ENCODE measurements at regions not wholly inside any gene's neighbourhood (a gene's known extent, or its start where the extent isn't known, plus 50 kb on each side); places are given as distances from the start of the nearest gene placed in this dataset.

DNA sequence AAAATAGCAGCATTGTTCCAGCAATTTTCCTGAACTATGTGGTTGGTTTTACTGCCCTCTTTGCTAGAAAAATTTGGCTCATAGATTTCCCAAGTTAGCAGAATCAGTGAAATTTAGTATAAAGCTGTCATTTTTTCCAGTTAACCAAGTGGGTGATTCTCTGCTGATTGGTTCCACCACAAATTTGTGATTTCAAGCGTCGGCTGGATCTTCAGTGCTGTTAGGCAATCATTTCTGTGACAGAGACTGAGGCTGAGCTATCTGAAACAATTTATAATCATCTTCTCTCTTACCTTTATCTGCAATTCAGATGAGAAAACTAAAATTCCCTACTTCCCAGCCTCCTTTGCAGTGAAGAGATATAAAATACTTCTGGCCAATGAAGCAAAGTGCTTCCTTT is 68.6 kb upstream of the OTUD4 start:
- TF ChIP-seq PATZ1 (CRISPR knock-in tag; IDR thresholded peaks at IDR 0.05; ENCODE audit: borderline replicate concordance) (no peak), ISL1 (CRISPR knock-in tag; IDR thresholded peaks at IDR 0.05) (no peak), ARNTL (CRISPR knock-in tag; IDR thresholded peaks at IDR 0.05; ENCODE audit: borderline replicate concordance, low read depth) (no peak), BACH2 (CRISPR knock-in tag; IDR thresholded peaks at IDR 0.05; ENCODE audit: borderline replicate concordance) (no peak), CSDC2 (CRISPR knock-in tag; IDR thresholded peaks at IDR 0.05) (no peak), ESRRG (CRISPR knock-in tag; IDR thresholded peaks at IDR 0.05) (no peak), PPARA (CRISPR knock-in tag; IDR thresholded peaks at IDR 0.05; ENCODE audit: borderline replicate concordance) (no peak), POU6F1 (CRISPR knock-in tag; IDR thresholded peaks at IDR 0.05; ENCODE audit: borderline replicate concordance, low read depth) (no peak)
- TF ChIP-seq, protein P1, sequence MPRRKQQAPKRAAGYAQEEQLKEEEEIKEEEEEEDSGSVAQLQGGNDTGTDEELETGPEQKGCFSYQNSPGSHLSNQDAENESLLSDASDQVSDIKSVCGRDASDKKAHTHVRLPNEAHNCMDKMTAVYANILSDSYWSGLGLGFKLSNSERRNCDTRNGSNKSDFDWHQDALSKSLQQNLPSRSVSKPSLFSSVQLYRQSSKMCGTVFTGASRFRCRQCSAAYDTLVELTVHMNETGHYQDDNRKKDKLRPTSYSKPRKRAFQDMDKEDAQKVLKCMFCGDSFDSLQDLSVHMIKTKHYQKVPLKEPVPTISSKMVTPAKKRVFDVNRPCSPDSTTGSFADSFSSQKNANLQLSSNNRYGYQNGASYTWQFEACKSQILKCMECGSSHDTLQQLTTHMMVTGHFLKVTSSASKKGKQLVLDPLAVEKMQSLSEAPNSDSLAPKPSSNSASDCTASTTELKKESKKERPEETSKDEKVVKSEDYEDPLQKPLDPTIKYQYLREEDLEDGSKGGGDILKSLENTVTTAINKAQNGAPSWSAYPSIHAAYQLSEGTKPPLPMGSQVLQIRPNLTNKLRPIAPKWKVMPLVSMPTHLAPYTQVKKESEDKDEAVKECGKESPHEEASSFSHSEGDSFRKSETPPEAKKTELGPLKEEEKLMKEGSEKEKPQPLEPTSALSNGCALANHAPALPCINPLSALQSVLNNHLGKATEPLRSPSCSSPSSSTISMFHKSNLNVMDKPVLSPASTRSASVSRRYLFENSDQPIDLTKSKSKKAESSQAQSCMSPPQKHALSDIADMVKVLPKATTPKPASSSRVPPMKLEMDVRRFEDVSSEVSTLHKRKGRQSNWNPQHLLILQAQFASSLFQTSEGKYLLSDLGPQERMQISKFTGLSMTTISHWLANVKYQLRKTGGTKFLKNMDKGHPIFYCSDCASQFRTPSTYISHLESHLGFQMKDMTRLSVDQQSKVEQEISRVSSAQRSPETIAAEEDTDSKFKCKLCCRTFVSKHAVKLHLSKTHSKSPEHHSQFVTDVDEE (CRISPR knock-in tag; IDR thresholded peaks at IDR 0.05) = no peak
- TF ChIP-seq, protein P2, sequence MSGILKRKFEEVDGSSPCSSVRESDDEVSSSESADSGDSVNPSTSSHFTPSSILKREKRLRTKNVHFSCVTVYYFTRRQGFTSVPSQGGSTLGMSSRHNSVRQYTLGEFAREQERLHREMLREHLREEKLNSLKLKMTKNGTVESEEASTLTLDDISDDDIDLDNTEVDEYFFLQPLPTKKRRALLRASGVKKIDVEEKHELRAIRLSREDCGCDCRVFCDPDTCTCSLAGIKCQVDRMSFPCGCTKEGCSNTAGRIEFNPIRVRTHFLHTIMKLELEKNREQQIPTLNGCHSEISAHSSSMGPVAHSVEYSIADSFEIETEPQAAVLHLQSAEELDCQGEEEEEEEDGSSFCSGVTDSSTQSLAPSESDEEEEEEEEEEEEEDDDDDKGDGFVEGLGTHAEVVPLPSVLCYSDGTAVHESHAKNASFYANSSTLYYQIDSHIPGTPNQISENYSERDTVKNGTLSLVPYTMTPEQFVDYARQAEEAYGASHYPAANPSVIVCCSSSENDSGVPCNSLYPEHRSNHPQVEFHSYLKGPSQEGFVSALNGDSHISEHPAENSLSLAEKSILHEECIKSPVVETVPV (CRISPR knock-in tag; IDR thresholded peaks at IDR 0.05) = no peak
- TF ChIP-seq, protein P3, sequence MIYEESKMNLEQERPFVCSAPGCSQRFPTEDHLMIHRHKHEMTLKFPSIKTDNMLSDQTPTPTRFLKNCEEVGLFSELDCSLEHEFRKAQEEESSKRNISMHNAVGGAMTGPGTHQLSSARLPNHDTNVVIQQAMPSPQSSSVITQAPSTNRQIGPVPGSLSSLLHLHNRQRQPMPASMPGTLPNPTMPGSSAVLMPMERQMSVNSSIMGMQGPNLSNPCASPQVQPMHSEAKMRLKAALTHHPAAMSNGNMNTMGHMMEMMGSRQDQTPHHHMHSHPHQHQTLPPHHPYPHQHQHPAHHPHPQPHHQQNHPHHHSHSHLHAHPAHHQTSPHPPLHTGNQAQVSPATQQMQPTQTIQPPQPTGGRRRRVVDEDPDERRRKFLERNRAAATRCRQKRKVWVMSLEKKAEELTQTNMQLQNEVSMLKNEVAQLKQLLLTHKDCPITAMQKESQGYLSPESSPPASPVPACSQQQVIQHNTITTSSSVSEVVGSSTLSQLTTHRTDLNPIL (CRISPR knock-in tag; IDR thresholded peaks at IDR 0.05; ENCODE audit: low read depth) = no peak

DNA sequence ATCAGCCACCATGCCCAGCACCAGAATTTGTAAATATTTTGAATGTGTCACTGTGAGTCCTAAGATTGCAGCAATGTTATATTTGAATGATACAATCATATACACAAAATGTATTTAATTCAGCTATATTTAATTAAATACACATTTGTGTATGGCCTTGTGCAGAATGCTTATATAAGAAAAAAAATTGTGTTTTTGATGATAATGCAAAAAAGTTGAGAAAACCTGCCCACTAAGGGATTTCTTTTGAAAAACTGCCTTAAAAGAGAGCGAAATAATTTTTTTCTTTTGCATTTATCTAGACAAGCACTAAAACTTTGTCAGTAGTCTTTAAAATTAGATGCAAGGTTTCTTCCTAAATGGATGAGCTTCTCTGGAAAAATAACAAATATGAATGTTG is 68.1 kb upstream of the OTUD4 start:
- TF ChIP-seq BACH2 (CRISPR knock-in tag; IDR thresholded peaks at IDR 0.05; ENCODE audit: borderline replicate concordance) (no peak), OSR1 (CRISPR knock-in tag; IDR thresholded peaks at IDR 0.05) (no peak), RARB (CRISPR knock-in tag; IDR thresholded peaks at IDR 0.05) (no peak)
- ATAC-seq = no peak

More for the DNA sequence above, 68.6 kb upstream of the OTUD4 start:
- no peak for ATAC-seq

DNA sequence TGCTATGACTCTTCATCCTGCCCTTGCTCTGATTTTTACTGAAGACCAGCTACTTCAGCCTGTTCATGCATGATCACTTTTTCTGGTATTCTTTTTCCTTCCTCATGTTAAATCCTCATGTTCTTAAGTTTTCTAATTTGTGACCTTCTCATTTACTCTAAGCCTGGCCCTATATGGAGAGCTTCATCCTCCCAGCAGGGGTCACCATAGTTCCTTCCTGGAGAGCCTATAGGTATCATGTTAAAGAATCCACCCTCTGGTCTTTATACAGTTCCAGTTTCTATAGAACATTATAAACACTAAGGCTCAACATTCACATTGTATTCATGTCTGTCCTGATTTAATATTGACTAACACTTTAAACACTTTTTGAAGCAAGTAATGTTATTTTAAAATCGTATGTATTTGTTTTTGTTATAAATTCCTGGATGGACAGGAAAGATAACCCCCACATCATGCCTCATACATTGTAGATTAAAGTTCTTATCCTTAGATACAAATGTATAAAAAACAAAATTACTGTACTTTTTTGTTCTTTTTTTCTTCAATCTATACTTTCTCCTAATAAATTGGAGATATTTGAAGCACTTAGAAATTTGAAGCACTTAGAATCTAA is 53.8 kb upstream of the OTUD4 start:
- ATAC-seq = peak; percentile 88
- TF ChIP-seq ZNF565 (CRISPR knock-in tag; conservative IDR thresholded peaks at IDR 0.05; ENCODE audit: low read depth) = no peak
- TF ChIP-seq GLIS3 (CRISPR knock-in tag; IDR thresholded peaks at IDR 0.05) = no peak
- TF ChIP-seq ZNF70 (CRISPR knock-in tag; IDR thresholded peaks at IDR 0.05) = no peak
- no peak for TF ChIP-seq ZFP30 (CRISPR knock-in tag; IDR thresholded peaks at IDR 0.05)
- TF ChIP-seq POU6F1 (CRISPR knock-in tag; IDR thresholded peaks at IDR 0.05; ENCODE audit: borderline replicate concordance, low read depth) = no peak
- TF ChIP-seq, protein P3 (CRISPR knock-in tag; IDR thresholded peaks at IDR 0.05; ENCODE audit: low read depth) = no peak
- TF ChIP-seq TOX (CRISPR knock-in tag; IDR thresholded peaks at IDR 0.05; ENCODE audit: borderline replicate concordance) = no peak
- TF ChIP-seq TCF4 (CRISPR knock-in tag; IDR thresholded peaks at IDR 0.05; ENCODE audit: borderline replicate concordance) = no peak
- no peak for TF ChIP-seq PPARA (CRISPR knock-in tag; IDR thresholded peaks at IDR 0.05; ENCODE audit: borderline replicate concordance)
- no peak for TF ChIP-seq ESRRG (CRISPR knock-in tag; IDR thresholded peaks at IDR 0.05)
- no peak for TF ChIP-seq SNAI2 (CRISPR knock-in tag; IDR thresholded peaks at IDR 0.05)
- no peak for TF ChIP-seq ZC3H10 (CRISPR knock-in tag; IDR thresholded peaks at IDR 0.05)
- TF ChIP-seq PATZ1 (CRISPR knock-in tag; IDR thresholded peaks at IDR 0.05; ENCODE audit: borderline replicate concordance) = no peak
- TF ChIP-seq CSDC2 (CRISPR knock-in tag; IDR thresholded peaks at IDR 0.05) = no peak

Data from SK-N-SH treated with all-trans-retinoic acid at 6 μM for 48 hours (cell line).